AG04450 (cell line): ENCODE measurements at regions not wholly inside any gene's neighbourhood (a gene's known extent, or its start where the extent isn't known, plus 50 kb on each side); places are given as distances from the start of the nearest gene placed in this dataset.

Experiments used
- CTCF ChIA-PET: fragments of 300-600, 350-600 bp; formaldehyde crosslinking; extraction: SDS; loops from one replicate; lab custom pipeline; 2022; ENCODE audit warnings: antibody characterized with exemption, inconsistent platforms; lab: Charles Lee
- POLR2A ChIA-PET: fragments of 350-600 bp; formaldehyde crosslinking; extraction: SDS; loops from one replicate; lab custom pipeline; 2021; ENCODE audit warnings: antibody characterized with exemption, inconsistent platforms; lab: Yijun Ruan, JAX
- DNase-seq: peaks from one replicate; pipeline ENCODE4 v3.0.0-alpha.2; 2011; ENCODE audit warnings: low read depth, low spot score
- H3K27ac ChIP-seq: one replicate; pipeline ENCODE4 v1.5.1; 2012; ENCODE audit warnings: low read depth, low read length, control low read depth
- H3K27me3 ChIP-seq: one replicate; pipeline ENCODE4 v1.6.0; 2012; ENCODE audit warnings: low read length; ENCODE audit not compliant: control insufficient read depth, insufficient read depth
- H3K4me3 ChIP-seq: 2 replicates; pipeline ENCODE4 v1.5.1; 2011; ENCODE audit warnings: mild to moderate bottlenecking, low read depth, low read length, control low read depth
- H3K9me3 ChIP-seq: 2 replicates; pipeline ENCODE4 v1.5.1; 2012; ENCODE audit warnings: low read length; ENCODE audit not compliant: control insufficient read depth, insufficient read depth
- CTCF ChIP-seq: IDR thresholded peaks from 2 replicates; pipeline ENCODE4 v1.5.1; 2011; ENCODE audit warnings: low read depth, low read length, control low read depth, inconsistent platforms

GRCh38 chrX:10813761-10814160 lies 193.4 kb upstream of the MID1 start:
- ChIA-PET CTCF (no interaction called here), POLR2A (no interaction called here)
- TF ChIP-seq CTCF, result no peak
- no peaks in the 10 kb centered on the region for H3K27me3 ChIP-seq
- no peak overlapping the region for H3K4me3 ChIP-seq
- H3K27ac ChIP-seq, result no peak overlapping the region
- DNase-seq, result no peak
- no peaks in the 10 kb centered on the region for H3K9me3 ChIP-seq

- POLR2A ChIA-PET, result no interaction called here
- Histone ChIP-seq H3K9me3 (no peaks in the 10 kb centered on the region), H3K27me3 (no peaks in the 10 kb centered on the region), H3K4me3 (no peak overlapping the region), H3K27ac (no peak overlapping the region)
- CTCF ChIA-PET, result no interaction called here
- DNase-seq, result no peak
- TF ChIP-seq CTCF, result no peak
Observed at GRCh38 chrX:10818651-10819050, 198.3 kb upstream of the MID1 start.

GRCh38 chrX:10819973-10820372 lies 199.6 kb upstream of the MID1 start:
- POLR2A ChIA-PET, result no interaction called here
- Histone ChIP-seq H3K4me3 (no peak overlapping the region), H3K9me3 (no peaks in the 10 kb centered on the region), H3K27ac (no peak overlapping the region), H3K27me3 (no peaks in the 10 kb centered on the region)
- no peak for DNase-seq
- CTCF ChIA-PET, result no interaction called here
- TF ChIP-seq CTCF, result no peak

- no peak overlapping the region for H3K27ac ChIP-seq
- no peak for DNase-seq
- CTCF ChIA-PET, result no interaction called here
- H3K4me3 ChIP-seq, result no peak overlapping the region
- POLR2A ChIA-PET, result no interaction called here
- no peak for TF ChIP-seq CTCF
- H3K9me3 ChIP-seq, result no peaks in the 10 kb centered on the region
- H3K27me3 ChIP-seq, result no peaks in the 10 kb centered on the region
Observed at GRCh38 chrX:10821293-10821692, 200.9 kb upstream of the MID1 start.

- Histone ChIP-seq H3K4me3 (no peak overlapping the region), H3K27ac (no peak overlapping the region), H3K9me3 (no peaks in the 10 kb centered on the region), H3K27me3 (no peaks in the 10 kb centered on the region)
- CTCF ChIA-PET, result no interaction called here
- POLR2A ChIA-PET, result interaction anchor here (0.6 kb wide), 1 partner anchor 19 kb away, joined by 3 read pairs; no protein-coding TSS in a partner anchor
- TF ChIP-seq CTCF, result no peak
- DNase-seq, result no peak
Observed at GRCh38 chrX:10828036-10828435, 207.7 kb upstream of the MID1 start.
